Hepatocyte (in vitro differentiated cells): ENCODE measurements at regions not wholly inside any gene's neighbourhood (a gene's known extent, or its start where the extent isn't known, plus 50 kb on each side); places are given as distances from the start of the nearest gene placed in this dataset.

Experiments used
- DNase-seq: peaks from one replicate; pipeline ENCODE4 v3.0.0-alpha.2; 2016; ENCODE audit warnings: low spot score
- H2AFZ ChIP-seq: fragments of 200-600 bp; sonication (generic); 2 replicates; pipeline ENCODE4 v1.6.0; 2016; ENCODE audit warnings: antibody characterized with exemption, mild to moderate bottlenecking
- H3K27ac ChIP-seq: fragments of 200-600 bp; sonication (generic); 2 replicates; pipeline ENCODE4 v1.5.1; 2016; ENCODE audit warnings: mild to moderate bottlenecking
- H3K27me3 ChIP-seq: fragments of 200-600 bp; sonication (generic); 2 replicates; pipeline ENCODE4 v1.6.1; 2016
- H3K36me3 ChIP-seq: fragments of 200-600 bp; sonication (generic); replicated peaks from 2 replicates; pipeline ENCODE4 v1.5.1; 2016; ENCODE audit warnings: low read depth; ENCODE audit not compliant: insufficient read depth
- H3K4me1 ChIP-seq: fragments of 200-600 bp; sonication (generic); 2 replicates; pipeline ENCODE4 v1.5.1; 2016; ENCODE audit warnings: mild to moderate bottlenecking, moderate library complexity; ENCODE audit not compliant: insufficient read depth
- H3K4me2 ChIP-seq: fragments of 200-600 bp; sonication (generic); 2 replicates; pipeline ENCODE4 v1.6.0; 2016
- H3K4me3 ChIP-seq: fragments of 200-600 bp; sonication (generic); 2 replicates; pipeline ENCODE4 v1.5.1; 2016; ENCODE audit warnings: mild to moderate bottlenecking
- H3K79me2 ChIP-seq: fragments of 200-600 bp; sonication (generic); 2 replicates; pipeline ENCODE4 v1.6.0; 2017; ENCODE audit warnings: mild to moderate bottlenecking
- H3K9me2 ChIP-seq: fragments of 200-600 bp; sonication (generic); replicated peaks from 2 replicates; pipeline ENCODE4 v1.6.0; 2017; ENCODE audit warnings: mild to moderate bottlenecking; ENCODE audit not compliant: insufficient read depth
- H3K9me3 ChIP-seq: fragments of 200-600 bp; sonication (generic); 2 replicates; pipeline ENCODE4 v1.5.1; 2016; ENCODE audit warnings: low read depth, mild to moderate bottlenecking
- H4K20me1 ChIP-seq: fragments of 200-600 bp; sonication (generic); 2 replicates; pipeline ENCODE4 v1.6.0; 2016; ENCODE audit warnings: mild to moderate bottlenecking; ENCODE audit not compliant: insufficient read depth, poor library complexity, severe bottlenecking
- CTCF ChIP-seq: fragments of 200-600 bp; sonication (generic); IDR thresholded peaks from 2 replicates; pipeline ENCODE4 v1.5.1; 2016; ENCODE audit warnings: antibody characterized with exemption, mild to moderate bottlenecking; ENCODE audit not compliant: poor library complexity
- EZH2 ChIP-seq: fragments of 200-600 bp; sonication (generic); IDR thresholded peaks from 2 replicates; pipeline ENCODE4 v1.6.1; 2016; ENCODE audit warnings: antibody characterized with exemption, mild to moderate bottlenecking, borderline replicate concordance
- EZH2phosphoT487 ChIP-seq: fragments of 200-600 bp; sonication (generic); IDR thresholded peaks from one replicate; pipeline ENCODE4 v1.6.1; 2018; ENCODE audit warnings: antibody characterized with exemption, mild to moderate bottlenecking, low read depth, moderate library complexity; ENCODE audit not compliant: unreplicated experiment, severe bottlenecking
- WGBS: methylation state at CpG from one replicate; pipeline ENCODE4 v1.1.6; 2016; ENCODE audit warnings: low lambda C conversion rate; ENCODE audit errors: missing lambda C conversion rate; 5-methylcytosine and 5-hydroxymethylcytosine counted together

- H3K4me1 ChIP-seq = no peaks in the 10 kb centered on the region
- no peak overlapping the region for H3K4me2 ChIP-seq
- no peaks in the 10 kb centered on the region for H3K36me3 ChIP-seq
- no peaks in the 10 kb centered on the region for H3K27me3 ChIP-seq
- no peak for DNase-seq
- no peak overlapping the region for H2AFZ ChIP-seq
- 83% methylated on average over 7 of the region's 7 CpGs for WGBS
- no peaks in the 10 kb centered on the region for H3K79me2 ChIP-seq
- H3K27ac ChIP-seq = no peak overlapping the region
- no peaks in the 10 kb centered on the region for H3K9me3 ChIP-seq
- no peaks in the 10 kb centered on the region for H3K9me2 ChIP-seq
- TF ChIP-seq CTCF (no peak), EZH2phosphoT487 (no peak), EZH2 (no peak)
- H3K4me3 ChIP-seq = no peak overlapping the region
- H4K20me1 ChIP-seq = no peaks in the 10 kb centered on the region
Measured at GRCh38 chr12:19740472-19741131, 301.3 kb downstream of the AEBP2 start.

GRCh38 chr12:19741132-19741489, 301.8 kb downstream of the AEBP2 start:
- TF ChIP-seq EZH2phosphoT487 (no peak), CTCF (no peak)
- no peak overlapping the region for H3K4me2 ChIP-seq
- H3K27ac ChIP-seq = no peak overlapping the region
- no peaks in the 10 kb centered on the region for H3K9me2 ChIP-seq
- no peaks in the 10 kb centered on the region for H3K9me3 ChIP-seq
- H3K27me3 ChIP-seq = no peaks in the 10 kb centered on the region
- H2AFZ ChIP-seq = no peak overlapping the region
- no peaks in the 10 kb centered on the region for H3K79me2 ChIP-seq
- H3K4me1 ChIP-seq = no peaks in the 10 kb centered on the region
- DNase-seq = no peak
- H3K4me3 ChIP-seq = no peak overlapping the region
- 56% methylated on average over 3 of the region's 3 CpGs for WGBS
- no peaks in the 10 kb centered on the region for H3K36me3 ChIP-seq
- no peaks in the 10 kb centered on the region for H4K20me1 ChIP-seq

GRCh38 chr12:19744705-19745218, 305.5 kb downstream of the AEBP2 start:
- Histone ChIP-seq H3K9me2 (no peaks in the 10 kb centered on the region), H3K4me1 (no peaks in the 10 kb centered on the region), H3K79me2 (no peaks in the 10 kb centered on the region), H3K27me3 (no peaks in the 10 kb centered on the region), H3K36me3 (no peaks in the 10 kb centered on the region), H2AFZ (no peak overlapping the region), H3K27ac (no peak overlapping the region), H4K20me1 (no peaks in the 10 kb centered on the region), H3K9me3 (no peaks in the 10 kb centered on the region), H3K4me2 (no peak overlapping the region), H3K4me3 (no peak overlapping the region)
- no peak for DNase-seq
- TF ChIP-seq EZH2 (no peak), CTCF (no peak), EZH2phosphoT487 (no peak)
- WGBS = 64% methylated on average over 4 of the region's 4 CpGs

GRCh38 chr12:19746471-19746870, 307.2 kb downstream of the AEBP2 start:
- H3K27ac ChIP-seq = no peak overlapping the region
- H2AFZ ChIP-seq = no peak overlapping the region
- no peaks in the 10 kb centered on the region for H3K9me3 ChIP-seq
- no peaks in the 10 kb centered on the region for H3K27me3 ChIP-seq
- no peak overlapping the region for H3K4me3 ChIP-seq
- H3K4me1 ChIP-seq = no peaks in the 10 kb centered on the region
- H3K9me2 ChIP-seq = no peaks in the 10 kb centered on the region
- H3K36me3 ChIP-seq = no peaks in the 10 kb centered on the region
- no peaks in the 10 kb centered on the region for H4K20me1 ChIP-seq
- no peak for TF ChIP-seq EZH2phosphoT487
- TF ChIP-seq EZH2 = no peak
- DNase-seq = no peak
- 81% methylated on average over 4 of the region's 4 CpGs for WGBS
- no peak overlapping the region for H3K4me2 ChIP-seq
- no peaks in the 10 kb centered on the region for H3K79me2 ChIP-seq
